IMR-90 (cell line): ENCODE measurements at regions not wholly inside any gene's neighbourhood (a gene's known extent, or its start where the extent isn't known, plus 50 kb on each side); places are given as distances from the start of the nearest gene placed in this dataset.

Experiments used
- ATAC-seq: fragments of 200-7000 bp; cut with Tn5 transposase; 2 replicates; pipeline ENCODE4 v1.9.1; 2020; ENCODE audit warnings: low read depth, mild to moderate bottlenecking, moderate library complexity
- BruUV-seq: library from RNA; stranded (reverse); fragments of 400-500 nt; replicated peaks from 2 replicates; lab custom pipeline; 2021; lab: Mats Ljungman, UMichigan
- CTCF ChIA-PET: fragments of 300-600 bp; formaldehyde crosslinking; extraction: SDS; loops from one replicate; lab custom pipeline; 2021; ENCODE audit warnings: antibody characterized with exemption; lab: Yijun Ruan, JAX
- POLR2A ChIA-PET: fragments of 300-600 bp; sonication (Branson Sonifier 250); formaldehyde crosslinking; loops from one replicate; lab custom pipeline; 2022; ENCODE audit warnings: antibody characterized with exemption; ENCODE audit not compliant: unreplicated experiment; lab: Charles Lee
- DNase-seq: peaks from one replicate; pipeline ENCODE4 v3.0.0; 2013
- H2AFZ ChIP-seq: replicated peaks from 2 replicates; pipeline ENCODE3; 2013; ENCODE audit warnings: low read length, mild to moderate bottlenecking; ENCODE audit not compliant: poor library complexity
- H2AK5ac ChIP-seq: 2 replicates; pipeline ENCODE4 v1.6.1; 2013; ENCODE audit warnings: low read depth, low read length, inconsistent platforms
- H2AK9ac ChIP-seq: replicated peaks from 2 replicates; pipeline ENCODE3; 2013; ENCODE audit warnings: mild to moderate bottlenecking, low read depth, low read length, moderate library complexity; ENCODE audit not compliant: poor library complexity
- H2BK120ac ChIP-seq: 2 replicates; pipeline ENCODE4 v1.6.1; 2013; ENCODE audit warnings: low read depth, low read length, inconsistent platforms
- H2BK15ac ChIP-seq: 3 replicates; pipeline ENCODE4 v1.6.1; 2013; ENCODE audit warnings: low read depth, low read length, inconsistent platforms
- H2BK20ac ChIP-seq: 2 replicates; pipeline ENCODE4 v1.6.1; 2013; ENCODE audit warnings: low read depth, mild to moderate bottlenecking, inconsistent platforms, low read length, moderate library complexity
- H2BK5ac ChIP-seq: 2 replicates; pipeline ENCODE4 v1.6.1; 2013; ENCODE audit warnings: mild to moderate bottlenecking, low read depth, low read length, inconsistent platforms; ENCODE audit not compliant: poor library complexity, severe bottlenecking
- H3K14ac ChIP-seq: replicated peaks from 2 replicates; pipeline ENCODE4 v1.6.1; 2013; ENCODE audit warnings: low read depth, low read length, inconsistent platforms
- H3K18ac ChIP-seq: 2 replicates; pipeline ENCODE4 v1.6.1; 2013; ENCODE audit warnings: low read depth, low read length, control low read depth
- H3K23ac ChIP-seq: 2 replicates; pipeline ENCODE4 v1.6.1; 2013; ENCODE audit warnings: low read depth, low read length, inconsistent platforms
- H3K27ac ChIP-seq: 2 replicates; pipeline ENCODE4 v1.5.1; 2013; ENCODE audit warnings: mild to moderate bottlenecking, control low read depth, low read length; ENCODE audit not compliant: insufficient read depth
- H3K27me3 ChIP-seq: 2 replicates; pipeline ENCODE4 v1.6.1; 2013; ENCODE audit warnings: low read length; ENCODE audit not compliant: control insufficient read depth, insufficient read depth
- H3K36me3 ChIP-seq: 2 replicates; pipeline ENCODE4 v1.6.1; 2013; ENCODE audit warnings: low read length, mixed read lengths; ENCODE audit not compliant: control insufficient read depth, insufficient read depth
- H3K4ac ChIP-seq: 2 replicates; pipeline ENCODE4 v1.6.1; 2013; ENCODE audit warnings: low read depth, low read length, inconsistent platforms
- H3K4me1 ChIP-seq: 2 replicates; pipeline ENCODE4 v1.6.1; 2013; ENCODE audit warnings: low read length, mixed read lengths; ENCODE audit not compliant: control insufficient read depth, insufficient read depth
- H3K4me2 ChIP-seq: 2 replicates; pipeline ENCODE4 v1.6.1; 2013; ENCODE audit warnings: low read depth, mild to moderate bottlenecking, control low read depth, low read length, moderate library complexity
- H3K4me3 ChIP-seq: 2 replicates; pipeline ENCODE4 v1.5.1; 2013; ENCODE audit warnings: low read depth, mild to moderate bottlenecking, control low read depth, low read length, moderate library complexity; ENCODE audit not compliant: insufficient read depth
- H3K56ac ChIP-seq: 2 replicates; pipeline ENCODE4 v1.6.1; 2013; ENCODE audit warnings: low read length, inconsistent platforms; ENCODE audit not compliant: insufficient read depth; ENCODE audit errors: extremely low read depth
- H3K79me1 ChIP-seq, 2 experiments: 2 replicates each; pipeline ENCODE4 v1.6.1; 2013; ENCODE audit warnings: low read length in 2 of 2, inconsistent platforms in 1 of 2, low read depth in 1 of 2
- H3K9ac ChIP-seq: 2 replicates; pipeline ENCODE4 v1.6.1; 2013; ENCODE audit warnings: low read depth, low read length, control low read depth
- H3K9me1 ChIP-seq: 2 replicates; pipeline ENCODE4 v1.6.1; 2013; ENCODE audit warnings: low read length, inconsistent platforms; ENCODE audit not compliant: insufficient read depth
- H3K9me3 ChIP-seq: 2 replicates; pipeline ENCODE4 v1.6.1; 2013; ENCODE audit warnings: low read length; ENCODE audit not compliant: control insufficient read depth, insufficient read depth
- H4K20me1 ChIP-seq: 2 replicates; pipeline ENCODE4 v1.6.1; 2013; ENCODE audit warnings: low read length, inconsistent platforms; ENCODE audit not compliant: insufficient read depth
- H4K5ac ChIP-seq: 2 replicates; pipeline ENCODE4 v1.6.1; 2013; ENCODE audit warnings: mild to moderate bottlenecking, low read depth, low read length, control low read depth
- H4K8ac ChIP-seq, 2 experiments: 2 replicates each; pipeline ENCODE4 v1.6.1; 2013; ENCODE audit warnings: low read depth in 2 of 2, low read length in 2 of 2, control low read depth in 1 of 2, inconsistent platforms in 1 of 2
- H4K91ac ChIP-seq: 2 replicates; pipeline ENCODE4 v1.6.1; 2013; ENCODE audit warnings: low read depth, low read length, inconsistent platforms; ENCODE audit not compliant: insufficient read depth
- CEBPB ChIP-seq: IDR thresholded peaks from 2 replicates; pipeline ENCODE4 v1.6.1; 2012; ENCODE audit warnings: low read depth, low read length, improper control_type of control experiment
- USF2 ChIP-seq: fragments of 150-350 bp; IDR thresholded peaks from 2 replicates; pipeline ENCODE4 v1.6.1; 2017; ENCODE audit warnings: mild to moderate bottlenecking, antibody characterized with exemption, low read length, low read depth
- dilution Hi-C: fragments of 300-500 bp; cut with HindIII; formaldehyde crosslinking; loops from one replicate; pipeline ENCODE4 v1.14.3; 2018; ENCODE audit warnings: low sequenced_read_pairs; ENCODE audit not compliant: unreplicated experiment
- in situ Hi-C: fragments of 300-500 bp; cut with MboI; formaldehyde crosslinking; loops from 3 replicates; pipeline ENCODE4 v1.14.3; 2019; ENCODE audit warnings: low sequenced_read_pairs, inconsistent platforms, mixed read lengths
- intact Hi-C: fragments of 100-400 bp; cut with micrococcal nuclease; formaldehyde crosslinking; loops from 2 replicates; pipeline ENCODE4 v1.10.0; 2022

- in situ Hi-C loops = no loop called here
Measured at GRCh38 chr17:72358465-72358864, 237.6 kb downstream of the SOX9 start.

More at GRCh38 chr17:72358465-72358864, 237.6 kb downstream of the SOX9 start:
- H2AK5ac ChIP-seq = no peak overlapping the region
- 0 out of 2 replicates have a peak overlapping the region, but pooled peaks have one; percentile 5 for H3K56ac ChIP-seq
- no peak overlapping the region for H3K27ac ChIP-seq
- peak overlapping the region; percentile 78; the same call in 1 of the 2 replicates for H2BK120ac ChIP-seq
- H4K91ac ChIP-seq = no peak overlapping the region
- ChIA-PET POLR2A (interaction anchor here (0.6 to 1.1 kb wide), 2 partner anchors 26 to 238 kb away, joined by 3 to 19 read pairs; partner anchors contain the start of gene SOX9), CTCF (interaction anchor here (1.2 kb wide), 1 partner anchor 181 kb away, joined by 3 read pairs; no protein-coding TSS in a partner anchor)
- no peaks in the 10 kb centered on the region for H3K36me3 ChIP-seq
- no peaks in the 10 kb centered on the region for H3K27me3 ChIP-seq
- dilution Hi-C loops (no loop called here), intact Hi-C loops (no loop called here)
- H3K9ac ChIP-seq = no peak overlapping the region
- peak overlapping the region; percentile 67; the same call in 1 of the 2 replicates for H2BK20ac ChIP-seq
- no peak overlapping the region for H3K4me2 ChIP-seq
- peak overlapping the region; percentile 55 for H2BK5ac ChIP-seq
- peak overlapping the region; percentile 64; the same call in 1 of the 2 replicates for H4K5ac ChIP-seq
- H3K4ac ChIP-seq = peak overlapping the region; percentile 44; the same call in 1 of the 2 replicates
- H4K20me1 ChIP-seq = no peaks in the 10 kb centered on the region
- peak; percentile 86 for DNase-seq
- H3K18ac ChIP-seq = peak overlapping the region; percentile 93; the same call in 1 of the 2 replicates
- peak overlapping the region; percentile 53; the same call in 1 of the 2 replicates for H3K14ac ChIP-seq
- no peak overlapping the region; the same call in 1 of the 2 replicates for H3K23ac ChIP-seq
- no peak overlapping the region for H2AK9ac ChIP-seq
- peaks cover 17% of the 10 kb centered on the region for H3K4me1 ChIP-seq
- H3K9me3 ChIP-seq = peaks cover 15% of the 10 kb centered on the region
- no peak for TF ChIP-seq USF2
- TF ChIP-seq CEBPB = peak; percentile 79
- BruUV-seq = no TSS peak
- no peak overlapping the region for H3K4me3 ChIP-seq
- peaks cover 9% of the 10 kb centered on the region for H3K9me1 ChIP-seq
- ATAC-seq = peak; percentile 19; the same call in 1 of the 2 replicates
- H2AFZ ChIP-seq = no peak overlapping the region
- peak overlapping the region; percentile 6 to 63; a peak in 3 of 4 replicates for H4K8ac ChIP-seq
- H2BK15ac ChIP-seq = no peak overlapping the region; the same call in 2 of the 3 replicates
- 0 out of 4 replicates have a peak, but pooled peaks cover 0 to 2% of the 10 kb centered on the region in 2 experiments for H3K79me1 ChIP-seq
